SK-N-MC (cell line): ENCODE measurements at regions not wholly inside any gene's neighbourhood (a gene's known extent, or its start where the extent isn't known, plus 50 kb on each side); places are given as distances from the start of the nearest gene placed in this dataset.
"Not testable (repeated sequence)": the region's sequence is repeated elsewhere in the genome, so short reads cannot be mapped to it uniquely, and the experiment has no call there.

Experiments
- EZH2 ChIP-seq: fragments of 200-600 bp; sonication (generic); IDR thresholded peaks from one replicate; pipeline ENCODE4 v1.6.1; 2017; ENCODE audit warnings: antibody characterized with exemption
- POLR2AphosphoS5 ChIP-seq: IDR thresholded peaks from 2 replicates; pipeline ENCODE4 v1.6.1; 2012; ENCODE audit warnings: mild to moderate bottlenecking, low read depth, low read length, borderline replicate concordance

DNA sequence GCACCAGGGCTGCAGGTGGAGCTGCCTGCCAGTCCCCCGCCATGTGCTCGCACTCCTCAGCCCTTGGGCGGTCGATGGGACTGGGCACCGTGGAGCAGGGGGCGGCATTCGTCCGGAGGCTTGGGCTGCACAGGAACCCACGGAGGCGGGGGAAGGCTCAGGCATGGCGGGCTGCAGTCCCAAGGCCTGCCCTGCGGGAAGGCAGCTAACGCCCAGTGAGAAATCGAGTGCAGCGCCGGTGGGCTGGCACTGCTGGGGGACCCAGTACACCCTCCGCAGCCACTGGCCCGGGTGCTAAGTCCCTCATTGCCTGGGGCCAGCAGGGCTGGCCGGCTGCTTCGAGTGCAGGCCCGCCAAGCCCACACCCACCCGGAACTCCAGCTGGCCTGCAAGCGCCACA is 130.5 kb upstream of the RXFP2 start:
- not testable (repeated sequence) for TF ChIP-seq POLR2AphosphoS5, EZH2
